Fibroblast of mammary gland (primary cell): ENCODE measurements at regions not wholly inside any gene's neighbourhood (a gene's known extent, or its start where the extent isn't known, plus 50 kb on each side); places are given as distances from the start of the nearest gene placed in this dataset.
"Not testable (repeated sequence)": the region's sequence is repeated elsewhere in the genome, so short reads cannot be mapped to it uniquely, and the experiment has no call there.

Source experiments
- DNase-seq: peaks from one replicate; pipeline ENCODE4 v3.0.0-alpha.2; 2010; ENCODE audit warnings: low read depth
- H3K4me3 ChIP-seq: 2 replicates; pipeline ENCODE4 v1.5.1; 2011; ENCODE audit warnings: low read depth, mild to moderate bottlenecking, low read length, moderate library complexity; ENCODE audit not compliant: control insufficient read depth
- CTCF ChIP-seq: conservative IDR thresholded peaks from 2 replicates; pipeline ENCODE4 v1.5.1; 2011; ENCODE audit warnings: low read depth, low read length, inconsistent platforms; ENCODE audit not compliant: control insufficient read depth, insufficient read depth

GRCh38 chr14:28373721-28374120 is 392.9 kb upstream of the FOXG1 start:
- no peak for DNase-seq
- H3K4me3 ChIP-seq = no peak overlapping the region
- no peak for TF ChIP-seq CTCF

GRCh38 chr14:28375295-28375694 is 391.3 kb upstream of the FOXG1 start:
- TF ChIP-seq CTCF = peak; percentile 61
- no peak overlapping the region for H3K4me3 ChIP-seq
- DNase-seq = peak; percentile 49

- no peak for TF ChIP-seq CTCF
- H3K4me3 ChIP-seq = no peak overlapping the region
- DNase-seq = peak; percentile 24
Measured at GRCh38 chr14:28381656-28382055, 384.9 kb upstream of the FOXG1 start.

GRCh38 chr14:28382444-28383190 is 384.0 kb upstream of the FOXG1 start:
- H3K4me3 ChIP-seq = no peak overlapping the region
- no peak for TF ChIP-seq CTCF
- peak; percentile 87 for DNase-seq

GRCh38 chr14:28398506-28398905 is 368.1 kb upstream of the FOXG1 start:
- no peak for TF ChIP-seq CTCF
- DNase-seq = peak; percentile 75

GRCh38 chr14:28401705-28402104 is 364.9 kb upstream of the FOXG1 start:
- DNase-seq, H3K4me3 ChIP-seq: not testable (repeated sequence)

More at GRCh38 chr14:28398506-28398905, 368.1 kb upstream of the FOXG1 start:
- no peak overlapping the region for H3K4me3 ChIP-seq

GRCh38 chr14:28406196-28406595 is 360.4 kb upstream of the FOXG1 start:
- H3K4me3 ChIP-seq = no peak overlapping the region
- peak; percentile 34 for DNase-seq
- TF ChIP-seq CTCF = no peak
